ENCODE measurements at regions not wholly inside any gene's neighbourhood (a gene's known extent, or its start where the extent isn't known, plus 50 kb on each side); places are given as distances from the start of the nearest gene placed in this dataset.

- no peak overlapping the region for H3K4me3 Mint-ChIP-seq
- no peaks in the 10 kb centered on the region for H3K9me3 Mint-ChIP-seq
- peaks cover 4% of the 10 kb centered on the region for H3K4me1 Mint-ChIP-seq
- no peak overlapping the region for H3K27ac Mint-ChIP-seq
- no peaks in the 10 kb centered on the region for H3K36me3 Mint-ChIP-seq (ENCODE audit: low read depth)
- H3K27me3 Mint-ChIP-seq (ENCODE audit: low read depth) = peaks cover 3% of the 10 kb centered on the region
- TF ChIP-seq CTCF (IDR thresholded peaks at IDR 0.05; ENCODE audit: unreplicated experiment in 3 of 3) = no peak
Observed at GRCh38 chr13:47816831-47817230, 184.2 kb downstream of the SUCLA2 start.

- Mint-ChIP-seq H3K36me3 (ENCODE audit: low read depth) (no peaks in the 10 kb centered on the region), H3K9me3 (no peaks in the 10 kb centered on the region), H3K27ac (no peak overlapping the region), H3K4me3 (no peak overlapping the region), H3K4me1 (peaks cover 11% of the 10 kb centered on the region), H3K27me3 (ENCODE audit: low read depth) (no peaks in the 10 kb centered on the region)
- no peak for TF ChIP-seq CTCF (IDR thresholded peaks at IDR 0.05; ENCODE audit: unreplicated experiment in 3 of 3)
Observed at GRCh38 chr13:47813718-47814117, 187.4 kb downstream of the SUCLA2 start.

GRCh38 chr13:47809411-47809810 lies 191.7 kb downstream of the SUCLA2 start:
- H3K36me3 Mint-ChIP-seq (ENCODE audit: low read depth) = no peaks in the 10 kb centered on the region
- no peak for TF ChIP-seq CTCF (IDR thresholded peaks at IDR 0.05; ENCODE audit: unreplicated experiment in 3 of 3)
- H3K27me3 Mint-ChIP-seq (ENCODE audit: low read depth) = no peaks in the 10 kb centered on the region
- no peak overlapping the region for H3K4me3 Mint-ChIP-seq
- H3K9me3 Mint-ChIP-seq = no peaks in the 10 kb centered on the region
- no peak overlapping the region for H3K27ac Mint-ChIP-seq
- peaks cover 7% of the 10 kb centered on the region for H3K4me1 Mint-ChIP-seq

- TF ChIP-seq CTCF (IDR thresholded peaks at IDR 0.05; ENCODE audit: unreplicated experiment in 3 of 3) = no peak
- peaks cover 4% of the 10 kb centered on the region for H3K9me3 Mint-ChIP-seq
- H3K4me3 Mint-ChIP-seq = no peak overlapping the region
- H3K36me3 Mint-ChIP-seq (ENCODE audit: low read depth) = no peaks in the 10 kb centered on the region
- peak overlapping the region in 1 of 3 experiments; percentile 75 for H3K27ac Mint-ChIP-seq
- no peaks in the 10 kb centered on the region for H3K27me3 Mint-ChIP-seq (ENCODE audit: low read depth)
- H3K4me1 Mint-ChIP-seq = no peaks in the 10 kb centered on the region
Observed at GRCh38 chr13:47803131-47803530, 197.9 kb downstream of the SUCLA2 start.

- TF ChIP-seq CTCF (IDR thresholded peaks at IDR 0.05; ENCODE audit: unreplicated experiment in 3 of 3) = no peak
- H3K27me3 Mint-ChIP-seq (ENCODE audit: low read depth) = peaks cover 4% of the 10 kb centered on the region
- no peaks in the 10 kb centered on the region for H3K36me3 Mint-ChIP-seq (ENCODE audit: low read depth)
- H3K27ac Mint-ChIP-seq = no peak overlapping the region
- no peaks in the 10 kb centered on the region for H3K4me1 Mint-ChIP-seq
- no peak overlapping the region for H3K4me3 Mint-ChIP-seq
- H3K9me3 Mint-ChIP-seq = peaks cover 4% of the 10 kb centered on the region
Observed at GRCh38 chr13:47801555-47801954, 199.5 kb downstream of the SUCLA2 start.

GRCh38 chr13:47800593-47800992 lies 200.5 kb downstream of the SUCLA2 start:
- Mint-ChIP-seq H3K36me3 (ENCODE audit: low read depth) (no peaks in the 10 kb centered on the region), H3K9me3 (peaks cover 4% of the 10 kb centered on the region), H3K4me3 (no peak overlapping the region), H3K27ac (no peak overlapping the region), H3K4me1 (no peaks in the 10 kb centered on the region), H3K27me3 (ENCODE audit: low read depth) (peaks cover 4% of the 10 kb centered on the region)
- TF ChIP-seq CTCF (IDR thresholded peaks at IDR 0.05; ENCODE audit: unreplicated experiment in 3 of 3) = no peak

Data from nephron (organoid).